DND-41 (cell line): ENCODE measurements at regions not wholly inside any gene's neighbourhood (a gene's known extent, or its start where the extent isn't known, plus 50 kb on each side); places are given as distances from the start of the nearest gene placed in this dataset.

ENCODE experiments used
- ATAC-seq: fragments of 200-7000 bp; cut with Tn5 transposase; 3 replicates; pipeline ENCODE4 v1.9.1; 2021; ENCODE audit warnings: low read depth; ENCODE audit not compliant: insufficient read depth
- DNase-seq: peaks from one replicate; pipeline ENCODE4 v3.0.0-alpha.2; 2020
- H2AFZ ChIP-seq: 2 replicates; pipeline ENCODE4 v1.6.0; 2012; ENCODE audit warnings: low read depth, low read length
- H3K27ac ChIP-seq: 2 replicates; pipeline ENCODE4 v1.5.1; 2012; ENCODE audit warnings: low read length, inconsistent platforms
- H3K27me3 ChIP-seq: fragments of 200-600 bp; sonication (generic); 2 replicates; pipeline ENCODE4 v1.6.0; 2012; ENCODE audit warnings: low read length, mild to moderate bottlenecking, inconsistent platforms; ENCODE audit not compliant: insufficient read depth, poor library complexity
- H3K36me3 ChIP-seq: 2 replicates; pipeline ENCODE4 v1.5.1; 2012; ENCODE audit warnings: low read length, inconsistent platforms; ENCODE audit not compliant: insufficient read depth
- H3K4me1 ChIP-seq: 2 replicates; pipeline ENCODE4 v1.5.1; 2012; ENCODE audit warnings: mild to moderate bottlenecking, low read length; ENCODE audit not compliant: insufficient read depth
- H3K4me2 ChIP-seq: 2 replicates; pipeline ENCODE4 v1.6.0; 2012; ENCODE audit warnings: mild to moderate bottlenecking, moderate library complexity, low read length, inconsistent platforms; ENCODE audit not compliant: insufficient read depth
- H3K4me3 ChIP-seq, 2 experiments: fragments of 200-600 bp in 1 of 2; shearing (Covaris generic) in 1 of 2; 2 replicates each; pipeline ENCODE4 v1.5.1; 2012 to 2016; ENCODE audit warnings: inconsistent platforms in 2 of 2, low read length in 2 of 2, mild to moderate bottlenecking in 2 of 2, low read depth in 1 of 2, moderate library complexity in 1 of 2
- H3K79me2 ChIP-seq: 2 replicates; pipeline ENCODE4 v1.6.0; 2012; ENCODE audit warnings: low read length, inconsistent platforms; ENCODE audit not compliant: insufficient read depth
- H3K9ac ChIP-seq: 2 replicates; pipeline ENCODE4 v1.6.0; 2012; ENCODE audit warnings: low read depth, mild to moderate bottlenecking, inconsistent platforms, low read length, moderate library complexity
- H3K9me3 ChIP-seq: 2 replicates; pipeline ENCODE4 v1.5.1; 2012; ENCODE audit warnings: low read length, moderate library complexity, mild to moderate bottlenecking, inconsistent platforms; ENCODE audit not compliant: insufficient read depth, severe bottlenecking
- H4K20me1 ChIP-seq: 2 replicates; pipeline ENCODE4 v1.6.0; 2012; ENCODE audit warnings: low read length; ENCODE audit not compliant: insufficient read depth
- EZH2 ChIP-seq: IDR thresholded peaks from 3 replicates; pipeline ENCODE4 v1.6.1; 2012; ENCODE audit warnings: borderline replicate concordance, low read depth, mild to moderate bottlenecking, moderate library complexity, low read length, inconsistent platforms; ENCODE audit not compliant: severe bottlenecking
- TF ChIP-seq, protein P1 (sequence below): IDR thresholded peaks from 2 replicates; pipeline ENCODE4 v1.5.1; 2012; ENCODE audit warnings: borderline replicate concordance, low read length, moderate library complexity, mild to moderate bottlenecking; ENCODE audit not compliant: poor library complexity, severe bottlenecking; ENCODE audit errors: extremely low read depth

DNA sequence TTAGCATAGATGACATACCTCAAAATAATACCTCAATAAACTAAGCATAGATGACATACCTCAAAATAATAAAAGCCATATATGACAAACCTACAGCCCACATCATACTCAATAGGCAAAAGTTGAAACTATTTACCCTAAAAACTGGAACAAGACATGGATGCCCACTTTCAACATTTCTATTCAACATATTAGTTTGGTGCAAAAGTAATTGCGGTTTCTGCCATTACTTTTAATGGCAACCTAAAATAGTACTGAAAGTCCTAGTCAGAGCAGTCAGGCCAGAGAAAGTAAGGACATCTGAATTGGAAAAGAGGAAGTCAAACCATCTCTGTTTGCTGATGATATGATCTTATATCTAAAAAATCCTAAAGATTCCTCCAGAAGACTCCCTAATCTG, 250.4 kb downstream of the RAB28 start:
- no peak for DNase-seq
- Histone ChIP-seq H2AFZ (no peak overlapping the region), H3K4me1 (no peaks in the 10 kb centered on the region), H3K4me3 (no peak overlapping the region), H3K4me2 (no peak overlapping the region), H3K27me3 (no peaks in the 10 kb centered on the region), H3K36me3 (no peaks in the 10 kb centered on the region), H3K79me2 (no peaks in the 10 kb centered on the region), H3K27ac (no peak overlapping the region), H3K9me3 (no peaks in the 10 kb centered on the region), H4K20me1 (no peaks in the 10 kb centered on the region), H3K9ac (no peak overlapping the region)
- ATAC-seq, result no peak
- TF ChIP-seq, protein P1, sequence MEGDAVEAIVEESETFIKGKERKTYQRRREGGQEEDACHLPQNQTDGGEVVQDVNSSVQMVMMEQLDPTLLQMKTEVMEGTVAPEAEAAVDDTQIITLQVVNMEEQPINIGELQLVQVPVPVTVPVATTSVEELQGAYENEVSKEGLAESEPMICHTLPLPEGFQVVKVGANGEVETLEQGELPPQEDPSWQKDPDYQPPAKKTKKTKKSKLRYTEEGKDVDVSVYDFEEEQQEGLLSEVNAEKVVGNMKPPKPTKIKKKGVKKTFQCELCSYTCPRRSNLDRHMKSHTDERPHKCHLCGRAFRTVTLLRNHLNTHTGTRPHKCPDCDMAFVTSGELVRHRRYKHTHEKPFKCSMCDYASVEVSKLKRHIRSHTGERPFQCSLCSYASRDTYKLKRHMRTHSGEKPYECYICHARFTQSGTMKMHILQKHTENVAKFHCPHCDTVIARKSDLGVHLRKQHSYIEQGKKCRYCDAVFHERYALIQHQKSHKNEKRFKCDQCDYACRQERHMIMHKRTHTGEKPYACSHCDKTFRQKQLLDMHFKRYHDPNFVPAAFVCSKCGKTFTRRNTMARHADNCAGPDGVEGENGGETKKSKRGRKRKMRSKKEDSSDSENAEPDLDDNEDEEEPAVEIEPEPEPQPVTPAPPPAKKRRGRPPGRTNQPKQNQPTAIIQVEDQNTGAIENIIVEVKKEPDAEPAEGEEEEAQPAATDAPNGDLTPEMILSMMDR, result no peak
- TF ChIP-seq EZH2, result no peak

- Histone ChIP-seq H2AFZ (no peak overlapping the region), H3K4me3 (no peak overlapping the region), H3K9me3 (peaks cover 3% of the 10 kb centered on the region), H3K36me3 (no peaks in the 10 kb centered on the region), H3K4me2 (no peak overlapping the region), H4K20me1 (no peaks in the 10 kb centered on the region), H3K4me1 (no peaks in the 10 kb centered on the region), H3K9ac (no peak overlapping the region), H3K27ac (no peak overlapping the region), H3K27me3 (no peaks in the 10 kb centered on the region), H3K79me2 (no peaks in the 10 kb centered on the region)
- no peak for ATAC-seq
- no peak for TF ChIP-seq EZH2
- TF ChIP-seq, protein P1, result no peak
- no peak for DNase-seq
Observed at GRCh38 chr4:13219971-13220370, 264.2 kb downstream of the RAB28 start.

- H3K9ac ChIP-seq, result no peak overlapping the region
- no peaks in the 10 kb centered on the region for H3K79me2 ChIP-seq
- H3K4me3 ChIP-seq, result no peak overlapping the region
- H3K4me2 ChIP-seq, result no peak overlapping the region
- no peaks in the 10 kb centered on the region for H3K27me3 ChIP-seq
- peaks cover 3% of the 10 kb centered on the region for H3K9me3 ChIP-seq
- no peak for DNase-seq
- H2AFZ ChIP-seq, result no peak overlapping the region
- ATAC-seq, result no peak
- no peak overlapping the region for H3K27ac ChIP-seq
- no peak for TF ChIP-seq EZH2
- TF ChIP-seq, protein P1, result no peak
- H3K4me1 ChIP-seq, result no peaks in the 10 kb centered on the region
- no peaks in the 10 kb centered on the region for H3K36me3 ChIP-seq
- H4K20me1 ChIP-seq, result no peaks in the 10 kb centered on the region
Observed at GRCh38 chr4:13218326-13218958, 265.7 kb downstream of the RAB28 start.
